H9 (cell line): ENCODE measurements at regions not wholly inside any gene's neighbourhood (a gene's known extent, or its start where the extent isn't known, plus 50 kb on each side); places are given as distances from the start of the nearest gene placed in this dataset.

Source experiments
- DNase-seq: peaks from one replicate; pipeline ENCODE4 v3.0.0-alpha.2; 2017
- H2AFZ ChIP-seq: one replicate; pipeline ENCODE4 v1.6.1; 2013; ENCODE audit warnings: mild to moderate bottlenecking, low read length, control low read depth, moderate library complexity
- H2AK5ac ChIP-seq: 2 replicates; pipeline ENCODE4 v1.6.1; 2013; ENCODE audit warnings: low read length, control low read depth, mixed read lengths; ENCODE audit not compliant: insufficient read length
- H2BK120ac ChIP-seq: one replicate; pipeline ENCODE4 v1.6.1; 2013; ENCODE audit warnings: low read depth, mild to moderate bottlenecking, low read length, control low read depth, inconsistent platforms; ENCODE audit not compliant: poor library complexity, severe bottlenecking
- H2BK12ac ChIP-seq: 2 replicates; pipeline ENCODE4 v1.6.1; 2013; ENCODE audit warnings: low read length, control low read depth, mixed read lengths, low read depth; ENCODE audit not compliant: insufficient read length
- H2BK15ac ChIP-seq: 2 replicates; pipeline ENCODE4 v1.6.1; 2013; ENCODE audit warnings: low read depth, low read length, control low read depth
- H2BK20ac ChIP-seq: one replicate; pipeline ENCODE4 v1.6.1; 2013; ENCODE audit warnings: low read depth, mild to moderate bottlenecking, low read length, control low read depth, inconsistent platforms; ENCODE audit not compliant: poor library complexity, severe bottlenecking
- H2BK5ac ChIP-seq: 2 replicates; pipeline ENCODE4 v1.6.1; 2013; ENCODE audit warnings: low read length, control low read depth, mixed read lengths; ENCODE audit not compliant: insufficient read length
- H3K14ac ChIP-seq: 2 replicates; pipeline ENCODE4 v1.6.1; 2013; ENCODE audit warnings: low read length, control low read depth; ENCODE audit not compliant: insufficient read depth
- H3K18ac ChIP-seq: 2 replicates; pipeline ENCODE4 v1.6.1; 2013; ENCODE audit warnings: low read depth, mild to moderate bottlenecking, mixed read lengths, low read length, control low read depth; ENCODE audit not compliant: insufficient read length
- H3K23ac ChIP-seq: 2 replicates; pipeline ENCODE4 v1.6.1; 2013; ENCODE audit warnings: low read length, control low read depth, mixed read lengths, low read depth; ENCODE audit not compliant: insufficient read length
- H3K23me2 ChIP-seq: 2 replicates; pipeline ENCODE4 v1.6.1; 2013; ENCODE audit warnings: low read depth, mild to moderate bottlenecking, mixed read lengths, low read length, control low read depth; ENCODE audit not compliant: insufficient read length, poor library complexity, severe bottlenecking
- H3K27ac ChIP-seq: 2 replicates; pipeline ENCODE4 v1.5.1; 2013; ENCODE audit warnings: low read length, control low read depth, mixed read lengths, low read depth; ENCODE audit not compliant: insufficient read length
- H3K27me3 ChIP-seq: 2 replicates; pipeline ENCODE4 v1.6.1; 2013; ENCODE audit warnings: low read length, control low read depth, inconsistent platforms; ENCODE audit not compliant: insufficient read depth
- H3K4ac ChIP-seq: 2 replicates; pipeline ENCODE4 v1.6.1; 2013; ENCODE audit warnings: low read depth, mild to moderate bottlenecking, control low read depth, inconsistent platforms, low read length, moderate library complexity
- H3K4me1 ChIP-seq: 2 replicates; pipeline ENCODE4 v1.6.1; 2013; ENCODE audit warnings: low read length, control low read depth, inconsistent platforms; ENCODE audit not compliant: insufficient read depth
- H3K4me2 ChIP-seq: 2 replicates; pipeline ENCODE4 v1.6.1; 2013; ENCODE audit warnings: low read length, control low read depth, mixed read lengths; ENCODE audit not compliant: insufficient read length, insufficient read depth
- H3K56ac ChIP-seq: 2 replicates; pipeline ENCODE4 v1.6.1; 2013; ENCODE audit warnings: low read depth, mild to moderate bottlenecking, mixed read lengths, low read length, control low read depth; ENCODE audit not compliant: insufficient read length
- H3K79me1 ChIP-seq: 2 replicates; pipeline ENCODE4 v1.6.1; 2013; ENCODE audit warnings: low read depth, mild to moderate bottlenecking, moderate library complexity, low read length, control low read depth, inconsistent platforms; ENCODE audit not compliant: insufficient read depth, poor library complexity, severe bottlenecking
- H3K79me2 ChIP-seq: 2 replicates; pipeline ENCODE4 v1.6.1; 2013; ENCODE audit warnings: low read length, control low read depth, inconsistent platforms; ENCODE audit not compliant: insufficient read depth
- H3K9ac ChIP-seq: 2 replicates; pipeline ENCODE4 v1.6.1; 2013; ENCODE audit warnings: low read length, control low read depth, mixed read lengths; ENCODE audit not compliant: insufficient read length; ENCODE audit errors: extremely low read depth
- H3K9me3 ChIP-seq: one replicate; pipeline ENCODE4 v1.6.1; 2013; ENCODE audit warnings: low read depth, low read length, inconsistent platforms; ENCODE audit not compliant: control insufficient read depth
- H3T11ph ChIP-seq: one replicate; pipeline ENCODE4 v1.6.1; 2013; ENCODE audit warnings: mild to moderate bottlenecking, low read length, control low read depth, inconsistent platforms
- H4K20me1 ChIP-seq: one replicate; pipeline ENCODE4 v1.6.1; 2013; ENCODE audit not compliant: control insufficient read depth, insufficient read length, insufficient read depth
- H4K5ac ChIP-seq: 2 replicates; pipeline ENCODE4 v1.6.1; 2013; ENCODE audit warnings: low read depth, mild to moderate bottlenecking, mixed read lengths, low read length, control low read depth; ENCODE audit not compliant: insufficient read length
- H4K8ac ChIP-seq: replicated peaks from 2 replicates; pipeline ENCODE4 v1.6.1; 2013; ENCODE audit warnings: low read length, control low read depth, mixed read lengths, low read depth; ENCODE audit not compliant: insufficient read length
- H4K91ac ChIP-seq: 2 replicates; pipeline ENCODE4 v1.6.1; 2013; ENCODE audit warnings: low read depth, mild to moderate bottlenecking, moderate library complexity, mixed read lengths, low read length, control low read depth; ENCODE audit not compliant: insufficient read length
- H3K27ac Mint-ChIP-seq, 3 experiments: 2 replicates in 2 of 3; 3 replicates in 1 of 3; pipeline ENCODE4 v1.8.0; 2020 to 2021; ENCODE audit warnings: mixed read lengths in 3 of 3, mild to moderate bottlenecking in 1 of 3, moderate library complexity in 1 of 3
- H3K27me3 Mint-ChIP-seq: 2 replicates; pipeline ENCODE4 v1.8.0; 2021; ENCODE audit warnings: low read depth, mild to moderate bottlenecking, moderate library complexity, mixed read lengths
- H3K36me3 Mint-ChIP-seq, 3 experiments: 2 replicates in 2 of 3; 3 replicates in 1 of 3; pipeline ENCODE4 v1.8.0; 2020 to 2021; ENCODE audit warnings: low read depth in 3 of 3, mixed read lengths in 3 of 3; ENCODE audit not compliant: insufficient read depth in 1 of 3
- H3K4me1 Mint-ChIP-seq, 2 experiments: 2 replicates each; pipeline ENCODE4 v1.8.0; 2020; ENCODE audit warnings: mixed read lengths in 2 of 2
- H3K4me3 Mint-ChIP-seq, 2 experiments: 2 replicates in 1 of 2; 3 replicates in 1 of 2; pipeline ENCODE4 v1.8.0; 2020 to 2021; ENCODE audit warnings: mild to moderate bottlenecking in 2 of 2, mixed read lengths in 2 of 2, moderate library complexity in 1 of 2
- H3K9me3 Mint-ChIP-seq, 2 experiments: 2 replicates in 1 of 2; 3 replicates in 1 of 2; pipeline ENCODE4 v1.8.0; 2020; ENCODE audit warnings: mild to moderate bottlenecking in 2 of 2, mixed read lengths in 2 of 2, moderate library complexity in 1 of 2
- CTCF ChIP-seq: fragments of 200-600 bp; sonication (generic); conservative IDR thresholded peaks from 3 replicates; pipeline ENCODE4 v1.8.0; 2021; ENCODE audit warnings: antibody characterized with exemption, mild to moderate bottlenecking
- WGBS: extraction: QIAGEN DNeasy Blood & Tissue Kit; methylation state at CpG from one replicate; pipeline ENCODE4 v1.1.7; 2013; ENCODE audit warnings: missing lambda C conversion rate, low lambda C conversion rate, mixed read lengths; ENCODE audit not compliant: insufficient read length; ENCODE audit errors: extremely low coverage; 5-methylcytosine and 5-hydroxymethylcytosine counted together

- no peak overlapping the region for H3K18ac ChIP-seq
- no peak overlapping the region for H2AFZ ChIP-seq
- H2BK15ac ChIP-seq = no peak overlapping the region
- H3K4me2 ChIP-seq = no peak overlapping the region
- H2BK20ac ChIP-seq = no peak overlapping the region
- no peaks in the 10 kb centered on the region for H3K23me2 ChIP-seq
- no peak overlapping the region for H3K56ac ChIP-seq
- H4K5ac ChIP-seq = no peak overlapping the region
- no peaks in the 10 kb centered on the region; the same call in 1 of the 2 replicates for H3K4me1 ChIP-seq
- no peak overlapping the region for H2AK5ac ChIP-seq
- no peaks in the 10 kb centered on the region for H4K20me1 ChIP-seq
- H4K91ac ChIP-seq = no peak overlapping the region
- Mint-ChIP-seq H3K36me3 (no peaks in the 10 kb centered on the region), H3K27ac (peak overlapping the region in 2 of 3 experiments; percentile 2 to 85; a peak in 5 of 7 replicates), H3K9me3 (no peaks in the 10 kb centered on the region), H3K27me3 (no peaks in the 10 kb centered on the region), H3K4me1 (peaks cover 29 to 37% of the 10 kb centered on the region in 2 experiments), H3K4me3 (no peak overlapping the region; a peak in 1 of 5 replicates)
- no peak overlapping the region for H3K14ac ChIP-seq
- H3K27me3 ChIP-seq = no peaks in the 10 kb centered on the region
- H3T11ph ChIP-seq = no peak overlapping the region
- H2BK120ac ChIP-seq = no peak overlapping the region
- H3K79me2 ChIP-seq = no peaks in the 10 kb centered on the region
- no peak for DNase-seq
- WGBS = no CpG with 5 or more reads among the region's 4 CpGs
- H3K23ac ChIP-seq = no peak overlapping the region
- H4K8ac ChIP-seq = no peak overlapping the region
- no peaks in the 10 kb centered on the region for H3K9me3 ChIP-seq
- H2BK5ac ChIP-seq = no peak overlapping the region
- no peak overlapping the region for H2BK12ac ChIP-seq
- TF ChIP-seq CTCF = no peak
- no peak overlapping the region for H3K27ac ChIP-seq
- H3K79me1 ChIP-seq = no peaks in the 10 kb centered on the region
- no peak overlapping the region for H3K4ac ChIP-seq
- no peak overlapping the region for H3K9ac ChIP-seq
Measured at GRCh38 chr1:69129538-69129937, 438.2 kb upstream of the LRRC7 start.
